Epithelial cell of esophagus (primary cell): ENCODE measurements at regions not wholly inside any gene's neighbourhood (a gene's known extent, or its start where the extent isn't known, plus 50 kb on each side); places are given as distances from the start of the nearest gene placed in this dataset.

Source experiments
- DNase-seq: peaks from one replicate; pipeline ENCODE4 v3.0.0; 2010; ENCODE audit warnings: low read depth
- H3K4me3 ChIP-seq: 2 replicates; pipeline ENCODE4 v1.5.1; 2011; ENCODE audit warnings: mild to moderate bottlenecking, low read length, control low read depth
- TF ChIP-seq, protein P1 (sequence below): IDR thresholded peaks from 2 replicates; pipeline ENCODE4 v1.5.1; 2011; ENCODE audit warnings: low read depth, mild to moderate bottlenecking, low read length, control low read depth, inconsistent platforms; ENCODE audit not compliant: insufficient read depth; ENCODE audit errors: missing control alignments

DNA sequence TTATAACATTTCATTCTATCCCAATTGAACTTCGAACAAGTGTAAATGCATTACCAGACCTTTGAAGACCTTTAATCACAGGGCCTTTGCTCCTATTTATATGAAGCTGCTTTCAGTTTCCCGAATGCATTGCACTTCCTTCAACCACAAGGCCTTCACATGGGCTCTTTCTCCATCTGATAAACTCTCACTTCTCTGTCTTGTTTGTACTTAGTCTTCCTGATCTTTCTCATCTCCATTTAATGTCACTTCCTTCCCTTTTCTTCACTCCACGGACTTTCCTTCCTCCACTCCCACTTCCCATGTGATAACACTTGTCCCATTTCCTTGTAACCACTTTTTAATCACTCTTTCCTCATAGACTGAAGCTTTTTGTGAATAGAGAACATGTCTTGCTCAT, 74.3 kb upstream of the TNC start:
- TF ChIP-seq, protein P1, sequence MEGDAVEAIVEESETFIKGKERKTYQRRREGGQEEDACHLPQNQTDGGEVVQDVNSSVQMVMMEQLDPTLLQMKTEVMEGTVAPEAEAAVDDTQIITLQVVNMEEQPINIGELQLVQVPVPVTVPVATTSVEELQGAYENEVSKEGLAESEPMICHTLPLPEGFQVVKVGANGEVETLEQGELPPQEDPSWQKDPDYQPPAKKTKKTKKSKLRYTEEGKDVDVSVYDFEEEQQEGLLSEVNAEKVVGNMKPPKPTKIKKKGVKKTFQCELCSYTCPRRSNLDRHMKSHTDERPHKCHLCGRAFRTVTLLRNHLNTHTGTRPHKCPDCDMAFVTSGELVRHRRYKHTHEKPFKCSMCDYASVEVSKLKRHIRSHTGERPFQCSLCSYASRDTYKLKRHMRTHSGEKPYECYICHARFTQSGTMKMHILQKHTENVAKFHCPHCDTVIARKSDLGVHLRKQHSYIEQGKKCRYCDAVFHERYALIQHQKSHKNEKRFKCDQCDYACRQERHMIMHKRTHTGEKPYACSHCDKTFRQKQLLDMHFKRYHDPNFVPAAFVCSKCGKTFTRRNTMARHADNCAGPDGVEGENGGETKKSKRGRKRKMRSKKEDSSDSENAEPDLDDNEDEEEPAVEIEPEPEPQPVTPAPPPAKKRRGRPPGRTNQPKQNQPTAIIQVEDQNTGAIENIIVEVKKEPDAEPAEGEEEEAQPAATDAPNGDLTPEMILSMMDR, result no peak
- DNase-seq, result no peak

DNA sequence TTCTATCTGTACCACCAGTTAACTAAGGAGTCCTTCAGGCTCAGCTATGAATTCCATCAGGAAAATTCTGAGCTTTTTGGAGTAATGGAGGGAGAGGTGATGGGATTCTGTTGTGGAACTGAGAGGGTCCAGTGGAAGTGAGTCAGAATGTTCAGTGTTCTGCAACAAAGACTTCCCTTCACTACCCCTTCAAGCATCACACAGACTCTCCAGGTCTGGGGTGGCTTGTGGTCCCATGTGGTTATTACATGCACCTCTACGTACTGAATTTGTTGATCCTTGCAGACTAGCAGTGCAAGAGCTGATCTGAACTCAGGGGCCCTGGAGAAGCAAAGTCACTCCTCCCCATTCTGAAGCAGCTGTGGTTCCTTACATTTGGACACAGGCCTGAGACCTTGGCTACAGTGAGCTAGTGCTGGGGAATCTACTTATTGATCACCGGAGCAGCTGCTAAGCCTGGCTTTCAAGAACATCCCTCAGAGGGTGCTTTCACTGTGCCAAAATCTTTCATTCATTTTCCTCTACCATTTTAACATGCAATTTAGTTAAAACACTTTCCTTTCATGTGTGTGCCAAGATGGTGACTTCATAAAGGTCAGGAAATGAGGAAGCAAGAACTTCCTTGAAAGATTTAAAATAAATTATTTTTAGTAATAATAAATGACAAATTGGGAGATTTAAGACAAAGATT, 75.0 kb upstream of the TNC start:
- H3K4me3 ChIP-seq, result no peak overlapping the region
- TF ChIP-seq, protein P1, result no peak
- DNase-seq, result no peak

More for the DNA sequence above, 74.3 kb upstream of the TNC start:
- H3K4me3 ChIP-seq, result no peak overlapping the region

DNA sequence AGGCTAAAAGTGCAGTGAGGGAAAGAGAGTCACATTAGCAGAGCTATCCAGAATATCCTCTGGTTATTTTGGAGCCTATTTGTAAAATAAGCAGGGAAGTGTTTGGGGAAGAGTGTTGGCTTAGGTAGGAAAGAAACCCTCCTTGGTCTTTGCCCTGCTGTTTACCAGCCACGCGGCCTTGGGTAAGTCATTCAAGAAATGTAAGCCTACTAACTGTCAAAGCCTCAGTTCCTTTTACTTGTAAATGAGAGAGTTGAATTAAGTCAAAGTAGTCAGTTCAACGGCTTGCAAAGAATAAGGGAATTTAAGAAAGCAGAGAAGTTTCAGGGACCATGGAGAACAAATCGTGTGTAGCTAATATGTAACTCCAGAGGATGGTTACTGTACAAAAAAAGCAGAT, 75.8 kb upstream of the TNC start:
- H3K4me3 ChIP-seq, result no peak overlapping the region
- DNase-seq, result no peak
- TF ChIP-seq, protein P1, result no peak

DNA sequence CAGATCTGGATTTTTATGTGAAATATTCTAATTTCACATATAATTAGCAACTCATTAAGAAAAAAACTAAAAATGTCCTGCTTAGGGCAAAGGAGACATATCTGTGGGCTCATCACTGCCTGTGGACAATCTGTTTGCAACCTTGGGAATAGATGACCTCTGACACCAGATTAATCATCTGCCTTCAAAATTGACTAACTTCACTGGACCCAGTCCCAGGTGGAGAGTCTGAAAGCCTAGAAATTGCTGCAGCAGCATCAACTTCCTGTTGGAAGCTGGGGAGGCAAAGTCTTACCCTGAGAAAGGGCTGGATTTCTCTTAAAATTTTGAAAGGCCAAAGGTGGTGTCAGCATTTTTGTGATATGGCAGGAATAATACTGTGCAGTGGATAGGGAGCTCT, 76.3 kb upstream of the TNC start:
- H3K4me3 ChIP-seq, result no peak overlapping the region
- DNase-seq, result no peak
- TF ChIP-seq, protein P1, result no peak

DNA sequence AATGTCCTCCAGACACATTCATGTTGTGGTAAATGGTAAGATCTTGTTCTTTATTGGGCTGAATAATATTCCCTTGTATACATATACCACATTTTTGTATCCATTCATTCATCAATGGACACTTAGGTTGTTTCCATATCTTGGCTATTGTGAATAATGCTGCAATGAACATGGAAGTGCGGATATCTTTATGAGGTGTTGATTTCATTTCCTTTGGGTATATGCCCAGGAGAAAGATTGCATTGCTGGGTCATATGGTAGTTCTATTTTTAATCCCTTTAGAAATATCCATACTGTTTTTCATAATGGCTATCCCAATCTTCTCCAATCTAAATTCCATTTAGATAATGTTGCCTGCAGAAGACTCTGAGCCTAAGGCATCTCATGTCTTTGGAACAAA, 78.0 kb upstream of the TNC start:
- H3K4me3 ChIP-seq, result no peak overlapping the region
- TF ChIP-seq, protein P1, result no peak
- no peak for DNase-seq

DNA sequence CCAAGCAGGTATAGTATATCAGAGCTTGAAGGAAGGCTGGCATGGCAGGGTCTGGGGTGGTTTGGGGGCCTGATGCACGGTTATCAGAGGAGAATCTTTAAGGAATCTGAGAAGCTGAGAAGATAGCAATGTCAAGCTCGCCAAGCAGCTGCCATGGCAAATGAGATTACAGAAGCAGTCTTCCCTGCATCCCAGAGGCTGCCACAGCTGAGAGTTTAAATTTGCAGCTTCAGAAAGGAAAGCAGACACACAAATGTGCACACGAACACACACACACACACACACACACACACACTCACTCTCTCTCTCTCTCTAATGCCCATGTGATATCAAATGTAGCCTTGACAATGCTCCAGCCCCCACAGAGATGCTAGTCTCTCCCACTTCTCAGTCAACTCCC, 79.0 kb upstream of the TNC start:
- TF ChIP-seq, protein P1, result no peak
- H3K4me3 ChIP-seq, result no peak overlapping the region
- no peak for DNase-seq

DNA sequence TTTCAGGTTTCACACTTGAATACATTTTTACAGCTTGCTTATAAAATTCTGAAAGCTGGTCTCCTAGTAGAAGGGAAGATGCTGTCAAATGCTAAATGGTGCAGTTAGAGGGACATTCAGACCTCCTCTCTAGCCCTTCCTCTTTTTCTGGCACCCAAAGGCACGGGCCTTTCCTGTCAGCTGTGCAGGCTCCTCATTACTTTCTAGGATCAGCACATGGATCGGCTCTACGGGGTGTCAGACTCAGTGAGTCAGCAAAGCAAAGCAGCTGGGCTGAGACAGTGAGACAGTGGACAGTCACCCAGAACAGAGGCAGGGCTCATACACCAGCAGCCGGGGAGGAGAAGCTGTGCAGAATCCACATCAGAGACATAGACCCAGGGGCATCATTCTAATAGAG, 80.0 kb upstream of the TNC start:
- TF ChIP-seq, protein P1, result no peak
- peak; percentile 76 for DNase-seq
- H3K4me3 ChIP-seq, result no peak overlapping the region
